Dermis blood vessel endothelial cell (primary cell): ENCODE measurements at regions not wholly inside any gene's neighbourhood (a gene's known extent, or its start where the extent isn't known, plus 50 kb on each side); places are given as distances from the start of the nearest gene placed in this dataset.

Source experiments
- DNase-seq: peaks from one replicate; pipeline ENCODE4 v3.0.0; 2010

DNA sequence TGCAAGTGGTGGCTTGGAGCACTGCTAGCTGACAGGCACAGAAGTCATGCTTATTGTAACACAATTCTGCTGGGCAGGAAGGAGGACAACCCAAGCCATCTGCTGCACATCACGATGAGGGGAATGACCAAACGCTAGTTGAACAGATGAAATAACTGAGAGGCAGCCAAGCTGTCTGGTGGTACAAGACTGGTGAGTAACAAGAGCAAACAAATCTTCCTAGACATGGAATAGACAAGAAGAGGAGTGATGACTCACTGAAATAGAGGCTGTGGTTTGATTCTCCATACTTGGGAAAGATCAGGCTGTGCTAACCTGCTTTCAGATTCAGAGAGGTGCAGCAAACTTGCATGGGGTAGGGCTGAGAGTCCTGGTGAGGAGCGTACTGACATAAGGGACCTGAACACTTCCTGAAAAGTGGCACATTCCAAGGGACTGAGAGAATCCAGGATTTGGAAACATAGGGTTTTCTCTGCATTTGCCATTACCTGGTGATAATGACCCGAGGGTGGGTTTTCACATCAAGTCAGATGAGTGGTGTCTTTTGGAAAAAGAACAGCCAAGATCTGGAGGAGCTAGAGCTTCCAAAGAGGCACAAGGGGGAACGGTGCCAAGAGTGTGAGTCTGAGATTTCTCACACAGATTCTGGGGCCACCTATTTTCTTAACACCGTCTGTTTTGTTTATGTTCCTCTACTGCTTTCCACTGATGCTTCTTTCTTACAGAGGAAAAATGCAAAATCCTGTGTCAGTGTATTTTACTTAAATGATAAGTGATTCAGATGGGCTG lies 60.0 kb downstream of the PRL start:
- DNase-seq: no peak
